ENCODE measurements at regions not wholly inside any gene's neighbourhood (a gene's known extent, or its start where the extent isn't known, plus 50 kb on each side); places are given as distances from the start of the nearest gene placed in this dataset.

DNA sequence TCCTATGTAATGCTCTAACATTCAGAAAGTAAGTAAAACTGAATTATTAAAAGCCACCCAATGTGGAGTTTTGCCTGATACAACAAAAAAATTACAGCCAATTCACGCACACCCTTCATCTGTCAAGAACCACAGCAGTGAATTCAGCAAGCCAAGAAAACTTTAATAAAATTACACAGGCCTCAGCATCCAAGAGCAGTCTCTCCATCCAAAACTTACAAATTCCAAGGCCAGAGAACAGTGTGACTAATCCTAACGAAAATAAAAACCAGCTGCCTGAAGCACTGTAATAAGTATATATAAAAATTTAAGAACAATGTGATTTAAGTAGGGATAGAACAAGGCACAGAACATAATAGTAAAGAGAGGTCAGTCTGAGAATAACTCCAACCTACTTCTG lies 54.2 kb downstream of the SIX6 start:
- TF ChIP-seq ZC3H11A (IDR thresholded peaks at IDR 0.05; ENCODE audit: low read depth, low read length) (no peak), PHF8 (IDR thresholded peaks at IDR 0.05; ENCODE audit: borderline replicate concordance, low read length) (no peak), TEAD2 (tag; IDR thresholded peaks at IDR 0.05) (no peak), SIRT6 (IDR thresholded peaks at IDR 0.05; ENCODE audit: low read depth, low read length) (no peak), SMARCC2 (IDR thresholded peaks at IDR 0.05; ENCODE audit: low read depth) (no peak), ZBTB1 (CRISPR knock-in tag; IDR thresholded peaks at IDR 0.05; ENCODE audit: borderline replicate concordance, low read depth) (no peak), BRCA1 (IDR thresholded peaks at IDR 0.05) (no peak), BRCA1 (CRISPR knock-in tag; IDR thresholded peaks at IDR 0.05) (no peak), U2AF1 (optimal IDR thresholded peaks at IDR 0.05; ENCODE audit: low read depth, low read length) (no peak), SRSF1 (IDR thresholded peaks at IDR 0.05; ENCODE audit: low read depth, low read length) (no peak), POLR2A (conservative IDR thresholded peaks at IDR 0.05) (no peak), HIVEP1 (CRISPR knock-in tag; IDR thresholded peaks at IDR 0.05) (no peak), RBM39 (optimal IDR thresholded peaks at IDR 0.05; ENCODE audit: low read depth, low read length) (no peak)
- TF ChIP-seq, protein P1, sequence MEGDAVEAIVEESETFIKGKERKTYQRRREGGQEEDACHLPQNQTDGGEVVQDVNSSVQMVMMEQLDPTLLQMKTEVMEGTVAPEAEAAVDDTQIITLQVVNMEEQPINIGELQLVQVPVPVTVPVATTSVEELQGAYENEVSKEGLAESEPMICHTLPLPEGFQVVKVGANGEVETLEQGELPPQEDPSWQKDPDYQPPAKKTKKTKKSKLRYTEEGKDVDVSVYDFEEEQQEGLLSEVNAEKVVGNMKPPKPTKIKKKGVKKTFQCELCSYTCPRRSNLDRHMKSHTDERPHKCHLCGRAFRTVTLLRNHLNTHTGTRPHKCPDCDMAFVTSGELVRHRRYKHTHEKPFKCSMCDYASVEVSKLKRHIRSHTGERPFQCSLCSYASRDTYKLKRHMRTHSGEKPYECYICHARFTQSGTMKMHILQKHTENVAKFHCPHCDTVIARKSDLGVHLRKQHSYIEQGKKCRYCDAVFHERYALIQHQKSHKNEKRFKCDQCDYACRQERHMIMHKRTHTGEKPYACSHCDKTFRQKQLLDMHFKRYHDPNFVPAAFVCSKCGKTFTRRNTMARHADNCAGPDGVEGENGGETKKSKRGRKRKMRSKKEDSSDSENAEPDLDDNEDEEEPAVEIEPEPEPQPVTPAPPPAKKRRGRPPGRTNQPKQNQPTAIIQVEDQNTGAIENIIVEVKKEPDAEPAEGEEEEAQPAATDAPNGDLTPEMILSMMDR (IDR thresholded peaks at IDR 0.05 in 2 of 3, conservative IDR thresholded peaks at IDR 0.05 in 1 of 3; ENCODE audit: insufficient read depth in 2 of 3, low read depth in 1 of 3, low read length in 3 of 3), result no peak
- TF ChIP-seq, protein P2, sequence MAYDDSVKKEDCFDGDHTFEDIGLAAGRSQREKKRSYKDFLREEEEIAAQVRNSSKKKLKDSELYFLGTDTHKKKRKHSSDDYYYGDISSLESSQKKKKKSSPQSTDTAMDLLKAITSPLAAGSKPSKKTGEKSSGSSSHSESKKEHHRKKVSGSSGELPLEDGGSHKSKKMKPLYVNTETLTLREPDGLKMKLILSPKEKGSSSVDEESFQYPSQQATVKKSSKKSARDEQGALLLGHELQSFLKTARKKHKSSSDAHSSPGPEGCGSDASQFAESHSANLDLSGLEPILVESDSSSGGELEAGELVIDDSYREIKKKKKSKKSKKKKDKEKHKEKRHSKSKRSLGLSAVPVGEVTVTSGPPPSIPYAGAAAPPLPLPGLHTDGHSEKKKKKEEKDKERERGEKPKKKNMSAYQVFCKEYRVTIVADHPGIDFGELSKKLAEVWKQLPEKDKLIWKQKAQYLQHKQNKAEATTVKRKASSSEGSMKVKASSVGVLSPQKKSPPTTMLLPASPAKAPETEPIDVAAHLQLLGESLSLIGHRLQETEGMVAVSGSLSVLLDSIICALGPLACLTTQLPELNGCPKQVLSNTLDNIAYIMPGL (CRISPR knock-in tag; IDR thresholded peaks at IDR 0.05), result no peak

Measured in K562 (cell line).